Glutamatergic neuron (in vitro differentiated cells): ENCODE measurements at regions not wholly inside any gene's neighbourhood (a gene's known extent, or its start where the extent isn't known, plus 50 kb on each side); places are given as distances from the start of the nearest gene placed in this dataset.

Experiments
- DNase-seq: peaks from one replicate; pipeline ENCODE4 v3.0.0; 2022
- H3K27ac Mint-ChIP-seq: one replicate; pipeline ENCODE4 v1.8.0; 2020; ENCODE audit warnings: mild to moderate bottlenecking, mixed read lengths, inconsistent platforms; ENCODE audit not compliant: unreplicated experiment
- H3K27me3 Mint-ChIP-seq: one replicate; pipeline ENCODE4 v1.8.0; 2020; ENCODE audit warnings: mild to moderate bottlenecking, moderate library complexity, mixed read lengths, inconsistent platforms; ENCODE audit not compliant: unreplicated experiment
- H3K36me3 Mint-ChIP-seq: one replicate; pipeline ENCODE4 v1.8.0; 2020; ENCODE audit warnings: mild to moderate bottlenecking, mixed read lengths, inconsistent platforms; ENCODE audit not compliant: unreplicated experiment
- H3K4me1 Mint-ChIP-seq: one replicate; pipeline ENCODE4 v1.8.0; 2020; ENCODE audit warnings: mild to moderate bottlenecking, low read depth, mixed read lengths, inconsistent platforms; ENCODE audit not compliant: unreplicated experiment
- H3K4me3 Mint-ChIP-seq: one replicate; pipeline ENCODE4 v1.8.0; 2020; ENCODE audit warnings: mild to moderate bottlenecking, mixed read lengths, inconsistent platforms; ENCODE audit not compliant: unreplicated experiment
- H3K9me3 Mint-ChIP-seq: one replicate; pipeline ENCODE4 v1.8.0; 2020; ENCODE audit warnings: mild to moderate bottlenecking, moderate library complexity, mixed read lengths, inconsistent platforms; ENCODE audit not compliant: unreplicated experiment
- TF ChIP-seq, protein P1 (sequence below): fragments of 200-600 bp; sonication (generic); IDR thresholded peaks from one replicate; pipeline ENCODE4 v1.5.0; 2021; ENCODE audit not compliant: partially characterized antibody, unreplicated experiment

GRCh38 chr11:69390561-69390960 is 90.9 kb upstream of the LINC01488 start:
- H3K27me3 Mint-ChIP-seq: peaks cover 5% of the 10 kb centered on the region
- H3K27ac Mint-ChIP-seq: no peak overlapping the region
- TF ChIP-seq, protein P1, sequence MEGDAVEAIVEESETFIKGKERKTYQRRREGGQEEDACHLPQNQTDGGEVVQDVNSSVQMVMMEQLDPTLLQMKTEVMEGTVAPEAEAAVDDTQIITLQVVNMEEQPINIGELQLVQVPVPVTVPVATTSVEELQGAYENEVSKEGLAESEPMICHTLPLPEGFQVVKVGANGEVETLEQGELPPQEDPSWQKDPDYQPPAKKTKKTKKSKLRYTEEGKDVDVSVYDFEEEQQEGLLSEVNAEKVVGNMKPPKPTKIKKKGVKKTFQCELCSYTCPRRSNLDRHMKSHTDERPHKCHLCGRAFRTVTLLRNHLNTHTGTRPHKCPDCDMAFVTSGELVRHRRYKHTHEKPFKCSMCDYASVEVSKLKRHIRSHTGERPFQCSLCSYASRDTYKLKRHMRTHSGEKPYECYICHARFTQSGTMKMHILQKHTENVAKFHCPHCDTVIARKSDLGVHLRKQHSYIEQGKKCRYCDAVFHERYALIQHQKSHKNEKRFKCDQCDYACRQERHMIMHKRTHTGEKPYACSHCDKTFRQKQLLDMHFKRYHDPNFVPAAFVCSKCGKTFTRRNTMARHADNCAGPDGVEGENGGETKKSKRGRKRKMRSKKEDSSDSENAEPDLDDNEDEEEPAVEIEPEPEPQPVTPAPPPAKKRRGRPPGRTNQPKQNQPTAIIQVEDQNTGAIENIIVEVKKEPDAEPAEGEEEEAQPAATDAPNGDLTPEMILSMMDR: no peak
- H3K9me3 Mint-ChIP-seq: peaks cover 11% of the 10 kb centered on the region
- DNase-seq: no peak
- H3K4me3 Mint-ChIP-seq: no peak overlapping the region
- H3K4me1 Mint-ChIP-seq: no peaks in the 10 kb centered on the region
- H3K36me3 Mint-ChIP-seq: peaks cover 11% of the 10 kb centered on the region

DNA sequence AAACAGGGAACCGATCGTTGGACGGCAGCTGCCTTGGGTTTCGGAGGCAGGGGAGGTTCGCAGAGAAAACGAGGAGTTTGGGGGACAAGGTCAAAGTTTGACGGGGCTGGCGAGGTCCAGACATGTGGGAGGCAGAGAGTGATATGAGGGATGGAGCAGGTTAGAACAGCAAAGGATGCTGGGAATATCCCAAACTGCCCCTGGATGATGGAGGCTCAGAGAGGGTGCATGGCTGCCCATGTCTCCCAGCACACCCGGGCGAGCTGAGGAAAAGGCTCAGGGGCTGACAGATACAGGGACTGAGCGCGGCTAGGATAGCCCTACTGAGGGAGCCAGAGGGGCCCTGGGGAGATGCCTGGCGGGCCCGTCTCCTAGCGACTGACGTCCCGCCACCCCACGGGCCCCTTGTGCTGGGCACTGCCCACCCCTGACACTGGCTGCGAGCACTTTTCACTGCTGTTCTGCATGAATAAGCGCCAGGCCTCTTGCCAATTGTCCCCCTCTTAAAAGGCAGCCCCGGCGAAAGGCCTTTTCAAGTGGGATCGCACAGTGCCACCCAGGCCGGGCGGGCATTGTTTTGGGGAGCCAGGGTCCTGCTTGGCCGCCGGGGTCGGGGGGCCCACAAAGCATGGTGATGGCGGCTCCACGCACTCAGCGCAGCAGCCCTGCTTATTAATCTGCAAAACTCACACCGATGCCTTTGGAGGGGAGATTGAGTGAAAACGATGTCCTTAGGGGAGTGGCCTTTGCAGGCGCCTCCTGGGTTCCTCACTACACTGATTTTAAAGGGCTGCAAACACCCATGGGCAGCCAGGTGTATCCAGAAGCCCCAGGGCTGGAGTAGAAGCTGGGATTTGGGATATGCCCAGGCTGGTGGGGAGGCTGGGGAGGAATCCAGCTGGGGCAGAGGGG is 90.0 kb upstream of the LINC01488 start:
- H3K27ac Mint-ChIP-seq: no peak overlapping the region
- H3K4me3 Mint-ChIP-seq: no peak overlapping the region
- H3K9me3 Mint-ChIP-seq: peaks cover 11% of the 10 kb centered on the region
- no peaks in the 10 kb centered on the region for H3K4me1 Mint-ChIP-seq
- TF ChIP-seq, protein P1: no peak
- DNase-seq: no peak
- H3K27me3 Mint-ChIP-seq: peaks cover 5% of the 10 kb centered on the region
- H3K36me3 Mint-ChIP-seq: peaks cover 11% of the 10 kb centered on the region

GRCh38 chr11:69392104-69392653 is 89.3 kb upstream of the LINC01488 start:
- no peak for DNase-seq
- H3K9me3 Mint-ChIP-seq: peaks cover 9% of the 10 kb centered on the region
- H3K4me3 Mint-ChIP-seq: no peak overlapping the region
- no peak overlapping the region for H3K27ac Mint-ChIP-seq
- peaks cover 8% of the 10 kb centered on the region for H3K27me3 Mint-ChIP-seq
- H3K4me1 Mint-ChIP-seq: no peaks in the 10 kb centered on the region
- TF ChIP-seq, protein P1: no peak
- H3K36me3 Mint-ChIP-seq: peaks cover 13% of the 10 kb centered on the region

DNA sequence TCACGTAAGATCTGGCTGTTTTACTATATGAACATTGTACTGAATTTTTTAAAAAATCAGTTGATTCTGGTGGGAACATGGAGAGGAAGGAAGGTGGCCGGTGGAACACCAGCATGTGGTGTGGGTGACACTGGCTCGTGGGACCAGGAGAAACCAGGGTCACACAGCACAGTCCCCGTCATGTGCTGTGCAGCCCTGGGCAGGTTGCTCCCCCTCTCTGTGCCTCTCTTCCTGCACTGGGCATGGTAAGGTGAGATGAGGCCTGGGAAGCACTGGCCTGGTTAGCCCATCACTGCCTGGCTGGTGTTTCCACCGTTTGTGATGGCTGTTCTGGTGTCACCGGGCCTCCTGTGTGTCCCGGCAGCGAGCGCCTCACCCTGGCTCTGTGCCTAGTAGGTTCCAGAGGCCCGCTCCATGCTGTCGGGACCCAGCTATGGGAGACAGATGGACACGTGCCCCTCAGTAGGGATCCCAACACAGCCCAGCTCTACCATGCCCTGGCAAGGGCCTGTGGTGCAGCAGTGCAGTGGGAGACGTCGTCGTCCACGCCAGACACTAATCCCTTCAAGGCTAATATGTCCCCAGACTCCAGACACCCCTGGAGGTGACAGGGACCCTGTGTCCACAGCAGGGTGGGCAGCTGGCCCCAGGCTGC is 88.2 kb upstream of the LINC01488 start:
- Mint-ChIP-seq H3K4me1 (no peaks in the 10 kb centered on the region), H3K27me3 (peaks cover 6% of the 10 kb centered on the region), H3K9me3 (peaks cover 10% of the 10 kb centered on the region), H3K27ac (no peak overlapping the region), H3K36me3 (peaks cover 21% of the 10 kb centered on the region), H3K4me3 (no peak overlapping the region)
- TF ChIP-seq, protein P1: no peak
- DNase-seq: no peak
